Retinal pigment epithelial cell (primary cell): ENCODE measurements at regions not wholly inside any gene's neighbourhood (a gene's known extent, or its start where the extent isn't known, plus 50 kb on each side); places are given as distances from the start of the nearest gene placed in this dataset.
"Not testable (repeated sequence)": the region's sequence is repeated elsewhere in the genome, so short reads cannot be mapped to it uniquely, and the experiment has no call there.

Experiments
- DNase-seq: peaks from one replicate; pipeline ENCODE4 v3.0.0-alpha.2; 2010; ENCODE audit warnings: low read depth
- H3K4me3 ChIP-seq: 2 replicates; pipeline ENCODE4 v1.5.1; 2011; ENCODE audit warnings: mild to moderate bottlenecking, low read length, control low read depth, moderate library complexity
- TF ChIP-seq, protein P1 (sequence below): conservative IDR thresholded peaks from 2 replicates; pipeline ENCODE4 v1.5.1; 2011; ENCODE audit warnings: low read depth, low read length, control low read depth, inconsistent platforms

DNA sequence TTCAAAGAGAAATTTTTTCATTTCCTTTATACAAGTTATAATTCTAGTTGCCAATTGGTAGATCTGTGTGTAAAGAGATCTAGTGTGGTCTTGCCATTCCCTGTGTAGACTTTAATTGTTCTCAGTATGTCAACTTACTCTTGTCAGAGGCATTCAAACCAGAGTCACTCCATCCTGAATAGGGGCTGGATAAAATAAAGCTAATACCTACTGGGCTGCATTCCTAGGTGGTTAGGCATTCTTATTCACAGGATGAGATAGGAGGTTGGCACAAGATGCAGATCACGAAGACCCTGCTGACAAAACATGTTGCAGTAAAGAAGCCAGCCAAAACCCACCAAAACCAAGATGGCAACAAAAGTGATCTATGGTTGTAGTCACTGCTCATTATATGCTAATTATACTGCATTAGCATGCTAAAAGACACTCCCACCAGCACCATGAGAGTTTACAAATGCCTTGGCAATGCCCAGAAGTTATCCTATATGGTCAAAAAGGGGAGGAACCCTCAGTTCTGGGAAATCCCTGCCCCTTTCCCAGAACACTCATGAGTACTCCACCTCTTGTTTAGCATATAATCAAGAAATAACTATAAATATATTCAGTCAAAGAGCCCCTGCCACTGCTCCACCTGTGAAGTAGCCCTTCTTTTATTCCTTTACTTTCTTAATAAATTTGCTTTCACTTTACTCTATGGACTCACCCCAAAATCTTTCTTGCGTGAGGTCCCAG is 74.0 kb upstream of the ADAMTS5 start:
- TF ChIP-seq, protein P1, sequence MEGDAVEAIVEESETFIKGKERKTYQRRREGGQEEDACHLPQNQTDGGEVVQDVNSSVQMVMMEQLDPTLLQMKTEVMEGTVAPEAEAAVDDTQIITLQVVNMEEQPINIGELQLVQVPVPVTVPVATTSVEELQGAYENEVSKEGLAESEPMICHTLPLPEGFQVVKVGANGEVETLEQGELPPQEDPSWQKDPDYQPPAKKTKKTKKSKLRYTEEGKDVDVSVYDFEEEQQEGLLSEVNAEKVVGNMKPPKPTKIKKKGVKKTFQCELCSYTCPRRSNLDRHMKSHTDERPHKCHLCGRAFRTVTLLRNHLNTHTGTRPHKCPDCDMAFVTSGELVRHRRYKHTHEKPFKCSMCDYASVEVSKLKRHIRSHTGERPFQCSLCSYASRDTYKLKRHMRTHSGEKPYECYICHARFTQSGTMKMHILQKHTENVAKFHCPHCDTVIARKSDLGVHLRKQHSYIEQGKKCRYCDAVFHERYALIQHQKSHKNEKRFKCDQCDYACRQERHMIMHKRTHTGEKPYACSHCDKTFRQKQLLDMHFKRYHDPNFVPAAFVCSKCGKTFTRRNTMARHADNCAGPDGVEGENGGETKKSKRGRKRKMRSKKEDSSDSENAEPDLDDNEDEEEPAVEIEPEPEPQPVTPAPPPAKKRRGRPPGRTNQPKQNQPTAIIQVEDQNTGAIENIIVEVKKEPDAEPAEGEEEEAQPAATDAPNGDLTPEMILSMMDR = no peak
- no peak for DNase-seq
- H3K4me3 ChIP-seq = no peak overlapping the region

GRCh38 chr21:27036736-27037301 is 69.9 kb upstream of the ADAMTS5 start:
- no peak for DNase-seq
- no peak overlapping the region for H3K4me3 ChIP-seq
- TF ChIP-seq, protein P1 = no peak

GRCh38 chr21:27035791-27036190 is 68.9 kb upstream of the ADAMTS5 start:
- TF ChIP-seq, protein P1 = no peak
- no peak overlapping the region for H3K4me3 ChIP-seq
- no peak for DNase-seq

- no peak overlapping the region for H3K4me3 ChIP-seq
- TF ChIP-seq, protein P1 = no peak
- no peak for DNase-seq
Measured at GRCh38 chr21:27034796-27035195, 67.9 kb upstream of the ADAMTS5 start.

DNA sequence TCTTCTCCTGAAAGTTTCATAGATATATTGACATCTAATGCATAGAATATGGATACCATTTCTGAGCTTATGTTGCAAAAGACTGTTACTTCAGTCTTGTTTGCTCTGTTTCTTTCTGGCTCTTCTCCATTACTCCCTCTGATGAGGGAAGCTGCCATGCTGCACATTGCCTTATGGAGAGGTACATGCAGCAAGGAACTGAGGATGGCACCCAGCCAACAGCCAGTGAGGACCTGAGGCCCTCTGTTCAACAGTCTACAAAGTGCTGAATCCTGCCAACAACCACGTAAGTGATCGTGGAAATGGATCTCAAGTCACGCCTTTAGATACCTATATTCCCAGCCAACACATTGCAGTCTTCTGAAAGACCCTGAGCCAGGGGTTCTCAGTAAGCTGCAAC is 66.6 kb upstream of the ADAMTS5 start:
- H3K4me3 ChIP-seq = no peak overlapping the region
- no peak for DNase-seq
- TF ChIP-seq, protein P1 = no peak

DNA sequence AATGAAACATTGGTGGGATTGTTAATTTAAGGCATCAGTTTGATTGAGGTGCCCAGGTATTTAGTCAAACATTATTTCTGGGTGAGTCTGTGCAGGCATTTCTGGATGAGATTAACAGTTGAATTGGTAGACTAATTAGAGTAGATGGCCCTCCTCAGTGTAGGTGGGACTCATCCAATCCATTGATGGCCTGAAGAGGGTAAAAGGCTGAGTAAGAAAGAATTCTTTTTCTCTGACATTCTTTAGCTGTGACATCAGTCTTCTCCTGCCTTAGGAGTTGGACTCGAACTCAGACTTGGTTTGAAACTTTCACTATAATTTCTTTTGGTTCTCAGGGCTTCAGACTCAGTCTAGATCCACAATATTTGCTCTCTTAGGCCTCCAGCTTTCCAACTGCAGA is 59.6 kb upstream of the ADAMTS5 start:
- TF ChIP-seq, protein P1 = no peak
- DNase-seq = no peak
- no peak overlapping the region for H3K4me3 ChIP-seq

GRCh38 chr21:27025708-27026107 is 58.8 kb upstream of the ADAMTS5 start:
- not testable (repeated sequence) for DNase-seq

More at GRCh38 chr21:27025708-27026107, 58.8 kb upstream of the ADAMTS5 start:
- not testable (repeated sequence) for H3K4me3 ChIP-seq
